Loucy (cell line): ENCODE measurements at regions not wholly inside any gene's neighbourhood (a gene's known extent, or its start where the extent isn't known, plus 50 kb on each side); places are given as distances from the start of the nearest gene placed in this dataset.

Experiments used
- EZH2phosphoT487 ChIP-seq: fragments of 200-600 bp; IDR thresholded peaks from 2 replicates; pipeline ENCODE4 v1.6.1; 2018; ENCODE audit warnings: antibody characterized with exemption, mild to moderate bottlenecking, moderate library complexity, borderline replicate concordance
- TF ChIP-seq, protein P1 (sequence below): fragments of 200-600 bp; sonication (generic); conservative IDR thresholded peaks from 2 replicates; pipeline ENCODE4 v1.5.1; 2014; ENCODE audit warnings: mild to moderate bottlenecking, antibody characterized with exemption, low read length

DNA sequence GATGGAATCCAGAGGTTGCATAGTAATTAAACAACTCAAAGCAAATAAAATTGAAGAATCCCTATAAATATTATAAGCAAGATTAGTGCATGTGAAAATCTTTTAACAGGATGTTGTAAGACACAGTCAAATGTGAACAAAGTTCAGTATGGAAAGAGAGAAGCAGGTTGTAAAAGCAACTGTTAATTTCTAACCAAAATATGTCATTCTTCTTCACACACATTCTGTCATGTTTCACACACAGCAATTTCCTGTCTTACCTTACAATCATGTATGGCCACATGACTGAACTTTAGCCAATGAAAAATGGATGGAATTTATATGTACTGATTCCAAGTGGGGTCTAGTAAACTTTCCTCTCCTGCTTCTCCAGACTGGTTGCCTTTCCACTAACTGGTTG lies 527.7 kb upstream of the TMPRSS15 start:
- TF ChIP-seq, protein P1, sequence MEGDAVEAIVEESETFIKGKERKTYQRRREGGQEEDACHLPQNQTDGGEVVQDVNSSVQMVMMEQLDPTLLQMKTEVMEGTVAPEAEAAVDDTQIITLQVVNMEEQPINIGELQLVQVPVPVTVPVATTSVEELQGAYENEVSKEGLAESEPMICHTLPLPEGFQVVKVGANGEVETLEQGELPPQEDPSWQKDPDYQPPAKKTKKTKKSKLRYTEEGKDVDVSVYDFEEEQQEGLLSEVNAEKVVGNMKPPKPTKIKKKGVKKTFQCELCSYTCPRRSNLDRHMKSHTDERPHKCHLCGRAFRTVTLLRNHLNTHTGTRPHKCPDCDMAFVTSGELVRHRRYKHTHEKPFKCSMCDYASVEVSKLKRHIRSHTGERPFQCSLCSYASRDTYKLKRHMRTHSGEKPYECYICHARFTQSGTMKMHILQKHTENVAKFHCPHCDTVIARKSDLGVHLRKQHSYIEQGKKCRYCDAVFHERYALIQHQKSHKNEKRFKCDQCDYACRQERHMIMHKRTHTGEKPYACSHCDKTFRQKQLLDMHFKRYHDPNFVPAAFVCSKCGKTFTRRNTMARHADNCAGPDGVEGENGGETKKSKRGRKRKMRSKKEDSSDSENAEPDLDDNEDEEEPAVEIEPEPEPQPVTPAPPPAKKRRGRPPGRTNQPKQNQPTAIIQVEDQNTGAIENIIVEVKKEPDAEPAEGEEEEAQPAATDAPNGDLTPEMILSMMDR = no peak
- no peak for TF ChIP-seq EZH2phosphoT487
